GM23338 (cell line): ENCODE measurements at regions not wholly inside any gene's neighbourhood (a gene's known extent, or its start where the extent isn't known, plus 50 kb on each side); places are given as distances from the start of the nearest gene placed in this dataset.

Source experiments
- ATAC-seq: fragments of 200-7000 bp; cut with Tn5 transposase; 3 replicates; pipeline ENCODE4 v1.9.1; 2020
- DNase-seq: peaks from one replicate; pipeline ENCODE4 v3.0.0-alpha.2; 2015; ENCODE audit warnings: low spot score
- H2AFZ ChIP-seq: fragments of 200-600 bp; sonication (generic); 2 replicates; pipeline ENCODE4 v1.8.0; 2016; ENCODE audit warnings: antibody characterized with exemption, mild to moderate bottlenecking, moderate library complexity
- H3F3A ChIP-seq: fragments of 200-600 bp; sonication (generic); replicated peaks from 2 replicates; pipeline ENCODE4 v1.8.0; 2017; ENCODE audit warnings: antibody characterized with exemption, mixed run types, low read depth
- H3K27ac ChIP-seq: fragments of 200-600 bp; sonication (generic); 2 replicates; pipeline ENCODE4 v1.6.1; 2016; ENCODE audit warnings: low read depth
- H3K27me3 ChIP-seq: fragments of 200-600 bp; sonication (generic); 2 replicates; pipeline ENCODE4 v1.8.0; 2016; ENCODE audit warnings: mild to moderate bottlenecking, mixed run types, moderate library complexity; ENCODE audit not compliant: insufficient read depth
- H3K36me3 ChIP-seq: fragments of 200-600 bp; sonication (generic); 2 replicates; pipeline ENCODE4 v1.8.0; 2016; ENCODE audit warnings: mild to moderate bottlenecking; ENCODE audit not compliant: insufficient read depth
- H3K4me1 ChIP-seq: fragments of 200-600 bp; sonication (generic); 2 replicates; pipeline ENCODE4 v1.8.0; 2016; ENCODE audit warnings: mild to moderate bottlenecking, moderate library complexity; ENCODE audit not compliant: insufficient read depth
- H3K4me2 ChIP-seq: fragments of 200-600 bp; sonication (generic); 2 replicates; pipeline ENCODE4 v1.7.1; 2017; ENCODE audit warnings: mixed run types
- H3K4me3 ChIP-seq: fragments of 200-600 bp; sonication (generic); 2 replicates; pipeline ENCODE4 v1.6.1; 2016; ENCODE audit warnings: mixed run types
- H3K79me2 ChIP-seq: fragments of 200-600 bp; sonication (generic); replicated peaks from 2 replicates; pipeline ENCODE4 v1.8.0; 2017; ENCODE audit warnings: mild to moderate bottlenecking; ENCODE audit not compliant: insufficient read depth
- H3K9me2 ChIP-seq: fragments of 200-600 bp; sonication (generic); 2 replicates; pipeline ENCODE4 v1.8.0; 2017; ENCODE audit not compliant: insufficient read depth
- H4K20me1 ChIP-seq: fragments of 200-600 bp; sonication (generic); replicated peaks from 2 replicates; pipeline ENCODE4 v1.8.0; 2017; ENCODE audit warnings: mild to moderate bottlenecking; ENCODE audit not compliant: insufficient read depth
- H3K27ac Mint-ChIP-seq: 2 replicates; pipeline ENCODE4 v1.8.0; 2020; ENCODE audit warnings: inconsistent platforms, mild to moderate bottlenecking, moderate library complexity, mixed read lengths
- H3K27me3 Mint-ChIP-seq: 3 replicates; pipeline ENCODE4 v1.8.0; 2022; ENCODE audit warnings: low read depth, mild to moderate bottlenecking, moderate library complexity, mixed read lengths, inconsistent platforms; ENCODE audit not compliant: insufficient read depth, poor library complexity
- H3K36me3 Mint-ChIP-seq: 3 replicates; pipeline ENCODE4 v1.8.0; 2021; ENCODE audit warnings: low read depth, mild to moderate bottlenecking, inconsistent platforms, moderate library complexity, mixed read lengths
- H3K4me1 Mint-ChIP-seq: 3 replicates; pipeline ENCODE4 v1.8.0; 2020; ENCODE audit warnings: mild to moderate bottlenecking, inconsistent platforms, mixed read lengths
- H3K4me3 Mint-ChIP-seq: 3 replicates; pipeline ENCODE4 v1.8.0; 2021; ENCODE audit warnings: moderate library complexity, mild to moderate bottlenecking, inconsistent platforms, mixed read lengths
- H3K9me3 Mint-ChIP-seq: 3 replicates; pipeline ENCODE4 v1.8.0; 2020; ENCODE audit warnings: moderate library complexity, mild to moderate bottlenecking, inconsistent platforms, mixed read lengths
- CREB1 ChIP-seq: fragments of 250-450 bp; sonication (Bioruptor Pico); IDR thresholded peaks from 2 replicates; pipeline ENCODE4 v1.5.0; 2020; ENCODE audit warnings: low read depth, mild to moderate bottlenecking, moderate library complexity
- CTCF ChIP-seq, 2 experiments: fragments of 200-600 bp in 1 of 2; sonication (generic) in 1 of 2; conservative IDR thresholded peaks; 2 replicates each; pipeline versions ENCODE4 v1.5.1 to v1.6.1; 2016 to 2017; ENCODE audit warnings: antibody characterized with exemption in 2 of 2, low read depth in 2 of 2, mild to moderate bottlenecking in 2 of 2, moderate library complexity in 1 of 2
- EZH2 ChIP-seq: fragments of 200-600 bp; sonication (generic); IDR thresholded peaks from one replicate; pipeline ENCODE4 v1.8.0; 2017; ENCODE audit warnings: antibody characterized with exemption, mild to moderate bottlenecking, low read depth; ENCODE audit not compliant: unreplicated experiment
- EZH2phosphoT487 ChIP-seq: fragments of 200-600 bp; sonication (generic); IDR thresholded peaks from one replicate; pipeline ENCODE4 v1.8.1; 2018; ENCODE audit warnings: antibody characterized with exemption; ENCODE audit not compliant: unreplicated experiment
- JUNB ChIP-seq: IDR thresholded peaks from one replicate; pipeline ENCODE4 v1.6.1; 2016; ENCODE audit warnings: antibody characterized with exemption; ENCODE audit not compliant: unreplicated experiment
- NANOG ChIP-seq: IDR thresholded peaks from 2 replicates; pipeline ENCODE4 v1.6.1; 2016; ENCODE audit warnings: antibody characterized with exemption, borderline replicate concordance
- POLR2AphosphoS5 ChIP-seq: IDR thresholded peaks from 2 replicates; pipeline ENCODE4 v1.6.1; 2016; ENCODE audit warnings: antibody characterized with exemption, low read depth
- STAT1 ChIP-seq: IDR thresholded peaks from one replicate; pipeline ENCODE4 v1.6.1; 2016; ENCODE audit warnings: antibody characterized with exemption; ENCODE audit not compliant: unreplicated experiment
- ZNF114 ChIP-seq: fragments of 250-450 bp; sonication (Bioruptor Pico); IDR thresholded peaks from 2 replicates; pipeline ENCODE4 v1.5.0; 2020; ENCODE audit warnings: mild to moderate bottlenecking, moderate library complexity
- ZNF331 ChIP-seq: fragments of 250-450 bp; sonication (Bioruptor Pico); IDR thresholded peaks from 2 replicates; pipeline ENCODE4 v1.5.0; 2020; ENCODE audit warnings: low read depth, mild to moderate bottlenecking, moderate library complexity
- TF ChIP-seq, protein P1 (sequence below): IDR thresholded peaks from 2 replicates; pipeline ENCODE4 v1.6.1; 2016; ENCODE audit warnings: antibody characterized with exemption
- TF ChIP-seq, protein P2 (sequence below): fragments of 250-450 bp; sonication (Bioruptor Pico); IDR thresholded peaks from 2 replicates; pipeline ENCODE4 v1.5.0; 2020; ENCODE audit warnings: mild to moderate bottlenecking, moderate library complexity

DNA sequence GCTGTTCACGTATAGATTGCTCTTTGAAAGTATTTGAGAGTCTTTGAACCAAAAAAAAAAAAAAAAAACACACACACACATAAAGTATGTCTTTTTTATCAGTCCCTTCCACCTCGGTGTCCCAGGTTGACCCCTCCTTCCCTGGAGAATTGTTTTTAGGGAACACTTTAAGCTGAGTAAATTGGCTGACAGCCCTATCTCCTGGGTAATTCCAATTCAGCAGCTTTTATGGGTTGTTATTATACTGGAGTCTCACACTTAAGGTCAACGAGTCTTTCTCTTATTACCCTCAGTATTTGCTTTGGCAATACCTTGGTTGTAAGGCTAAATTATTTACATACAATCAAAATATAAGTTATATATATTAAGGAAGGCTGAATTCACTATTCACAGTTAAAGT, 69.4 kb downstream of the SLC30A10 start:
- H3K27me3 Mint-ChIP-seq, result peaks cover 1% of the 10 kb centered on the region
- no peaks in the 10 kb centered on the region for H3K27me3 ChIP-seq
- H3K9me3 Mint-ChIP-seq, result peaks cover 24% of the 10 kb centered on the region

DNA sequence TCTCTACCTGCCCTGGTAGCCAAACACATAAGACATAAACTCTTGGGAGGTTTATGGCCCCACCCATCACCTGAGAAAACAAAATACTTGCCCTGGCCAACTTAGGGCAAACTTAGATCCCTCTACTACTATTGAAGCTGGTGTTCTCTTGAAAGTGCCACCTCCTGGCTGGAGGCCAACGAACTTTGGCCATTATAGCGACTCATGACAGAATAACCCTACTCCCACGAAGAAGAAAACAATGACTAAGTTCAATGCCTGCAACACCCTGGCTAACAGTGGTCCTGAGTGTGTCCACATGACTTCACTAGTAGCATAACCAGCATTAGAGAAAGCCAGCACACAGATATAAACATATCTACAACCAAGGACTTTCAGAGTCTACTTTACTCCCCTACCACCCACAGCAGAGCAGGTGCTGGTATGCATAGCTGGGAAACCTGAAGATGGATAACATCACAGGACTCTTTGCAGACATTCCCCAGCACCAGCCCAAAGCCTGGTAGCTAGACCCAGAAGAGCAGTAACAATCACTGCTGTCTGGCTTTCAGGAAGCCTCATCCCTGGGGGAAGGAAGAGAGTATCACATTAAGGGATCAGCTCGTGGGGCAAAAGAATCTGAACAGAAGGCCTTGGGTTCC, 81.0 kb downstream of the SLC30A10 start:
- Histone ChIP-seq H2AFZ (no peak overlapping the region), H4K20me1 (no peaks in the 10 kb centered on the region), H3K4me1 (no peaks in the 10 kb centered on the region), H3K79me2 (no peaks in the 10 kb centered on the region), H3F3A (no peaks in the 10 kb centered on the region), H3K4me2 (no peak overlapping the region), H3K4me3 (no peak overlapping the region), H3K36me3 (no peaks in the 10 kb centered on the region), H3K27me3 (no peaks in the 10 kb centered on the region), H3K9me2 (no peaks in the 10 kb centered on the region), H3K27ac (no peak overlapping the region)
- Mint-ChIP-seq H3K36me3 (no peaks in the 10 kb centered on the region), H3K4me3 (no peak overlapping the region), H3K9me3 (no peaks in the 10 kb centered on the region), H3K27ac (no peak overlapping the region), H3K27me3 (peaks cover 3% of the 10 kb centered on the region), H3K4me1 (no peaks in the 10 kb centered on the region)
- ATAC-seq (no peak), DNase-seq (no peak)
- TF ChIP-seq ZNF114 (CRISPR knock-in tag), result no peak
- TF ChIP-seq POLR2AphosphoS5, result no peak
- TF ChIP-seq, protein P1, sequence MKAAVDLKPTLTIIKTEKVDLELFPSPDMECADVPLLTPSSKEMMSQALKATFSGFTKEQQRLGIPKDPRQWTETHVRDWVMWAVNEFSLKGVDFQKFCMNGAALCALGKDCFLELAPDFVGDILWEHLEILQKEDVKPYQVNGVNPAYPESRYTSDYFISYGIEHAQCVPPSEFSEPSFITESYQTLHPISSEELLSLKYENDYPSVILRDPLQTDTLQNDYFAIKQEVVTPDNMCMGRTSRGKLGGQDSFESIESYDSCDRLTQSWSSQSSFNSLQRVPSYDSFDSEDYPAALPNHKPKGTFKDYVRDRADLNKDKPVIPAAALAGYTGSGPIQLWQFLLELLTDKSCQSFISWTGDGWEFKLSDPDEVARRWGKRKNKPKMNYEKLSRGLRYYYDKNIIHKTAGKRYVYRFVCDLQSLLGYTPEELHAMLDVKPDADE, result no peak
- no peak for TF ChIP-seq STAT1
- TF ChIP-seq, protein P2, sequence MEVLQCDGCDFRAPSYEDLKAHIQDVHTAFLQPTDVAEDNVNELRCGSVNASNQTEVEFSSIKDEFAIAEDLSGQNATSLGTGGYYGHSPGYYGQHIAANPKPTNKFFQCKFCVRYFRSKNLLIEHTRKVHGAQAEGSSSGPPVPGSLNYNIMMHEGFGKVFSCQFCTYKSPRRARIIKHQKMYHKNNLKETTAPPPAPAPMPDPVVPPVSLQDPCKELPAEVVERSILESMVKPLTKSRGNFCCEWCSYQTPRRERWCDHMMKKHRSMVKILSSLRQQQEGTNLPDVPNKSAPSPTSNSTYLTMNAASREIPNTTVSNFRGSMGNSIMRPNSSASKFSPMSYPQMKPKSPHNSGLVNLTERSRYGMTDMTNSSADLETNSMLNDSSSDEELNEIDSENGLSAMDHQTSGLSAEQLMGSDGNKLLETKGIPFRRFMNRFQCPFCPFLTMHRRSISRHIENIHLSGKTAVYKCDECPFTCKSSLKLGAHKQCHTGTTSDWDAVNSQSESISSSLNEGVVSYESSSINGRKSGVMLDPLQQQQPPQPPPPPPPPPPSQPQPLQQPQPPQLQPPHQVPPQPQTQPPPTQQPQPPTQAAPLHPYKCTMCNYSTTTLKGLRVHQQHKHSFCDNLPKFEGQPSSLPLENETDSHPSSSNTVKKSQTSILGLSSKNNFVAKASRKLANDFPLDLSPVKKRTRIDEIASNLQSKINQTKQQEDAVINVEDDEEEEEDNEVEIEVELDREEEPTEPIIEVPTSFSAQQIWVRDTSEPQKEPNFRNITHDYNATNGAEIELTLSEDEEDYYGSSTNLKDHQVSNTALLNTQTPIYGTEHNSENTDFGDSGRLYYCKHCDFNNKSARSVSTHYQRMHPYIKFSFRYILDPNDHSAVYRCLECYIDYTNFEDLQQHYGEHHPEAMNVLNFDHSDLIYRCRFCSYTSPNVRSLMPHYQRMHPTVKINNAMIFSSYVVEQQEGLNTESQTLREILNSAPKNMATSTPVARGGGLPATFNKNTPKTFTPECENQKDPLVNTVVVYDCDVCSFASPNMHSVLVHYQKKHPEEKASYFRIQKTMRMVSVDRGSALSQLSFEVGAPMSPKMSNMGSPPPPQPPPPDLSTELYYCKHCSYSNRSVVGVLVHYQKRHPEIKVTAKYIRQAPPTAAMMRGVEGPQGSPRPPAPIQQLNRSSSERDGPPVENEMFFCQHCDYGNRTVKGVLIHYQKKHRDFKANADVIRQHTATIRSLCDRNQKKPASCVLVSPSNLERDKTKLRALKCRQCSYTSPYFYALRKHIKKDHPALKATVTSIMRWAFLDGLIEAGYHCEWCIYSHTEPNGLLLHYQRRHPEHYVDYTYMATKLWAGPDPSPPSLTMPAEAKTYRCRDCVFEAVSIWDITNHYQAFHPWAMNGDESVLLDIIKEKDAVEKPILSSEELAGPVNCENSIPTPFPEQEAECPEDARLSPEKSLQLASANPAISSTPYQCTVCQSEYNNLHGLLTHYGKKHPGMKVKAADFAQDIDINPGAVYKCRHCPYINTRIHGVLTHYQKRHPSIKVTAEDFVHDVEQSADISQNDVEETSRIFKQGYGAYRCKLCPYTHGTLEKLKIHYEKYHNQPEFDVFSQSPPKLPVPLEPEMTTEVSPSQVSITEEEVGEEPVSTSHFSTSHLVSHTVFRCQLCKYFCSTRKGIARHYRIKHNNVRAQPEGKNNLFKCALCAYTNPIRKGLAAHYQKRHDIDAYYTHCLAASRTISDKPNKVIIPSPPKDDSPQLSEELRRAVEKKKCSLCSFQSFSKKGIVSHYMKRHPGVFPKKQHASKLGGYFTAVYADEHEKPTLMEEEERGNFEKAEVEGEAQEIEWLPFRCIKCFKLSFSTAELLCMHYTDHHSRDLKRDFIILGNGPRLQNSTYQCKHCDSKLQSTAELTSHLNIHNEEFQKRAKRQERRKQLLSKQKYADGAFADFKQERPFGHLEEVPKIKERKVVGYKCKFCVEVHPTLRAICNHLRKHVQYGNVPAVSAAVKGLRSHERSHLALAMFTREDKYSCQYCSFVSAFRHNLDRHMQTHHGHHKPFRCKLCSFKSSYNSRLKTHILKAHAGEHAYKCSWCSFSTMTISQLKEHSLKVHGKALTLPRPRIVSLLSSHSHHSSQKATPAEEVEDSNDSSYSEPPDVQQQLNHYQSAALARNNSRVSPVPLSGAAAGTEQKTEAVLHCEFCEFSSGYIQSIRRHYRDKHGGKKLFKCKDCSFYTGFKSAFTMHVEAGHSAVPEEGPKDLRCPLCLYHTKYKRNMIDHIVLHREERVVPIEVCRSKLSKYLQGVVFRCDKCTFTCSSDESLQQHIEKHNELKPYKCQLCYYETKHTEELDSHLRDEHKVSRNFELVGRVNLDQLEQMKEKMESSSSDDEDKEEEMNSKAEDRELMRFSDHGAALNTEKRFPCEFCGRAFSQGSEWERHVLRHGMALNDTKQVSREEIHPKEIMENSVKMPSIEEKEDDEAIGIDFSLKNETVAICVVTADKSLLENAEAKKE (CRISPR knock-in tag), result no peak
- no peak for TF ChIP-seq CTCF (conservative IDR thresholded peaks at IDR 0.05; ENCODE audit: low read depth in 2 of 2)
- TF ChIP-seq CREB1 (CRISPR knock-in tag), result no peak
- TF ChIP-seq EZH2phosphoT487, result no peak
- no peak for TF ChIP-seq NANOG

More for the DNA sequence above, 69.4 kb downstream of the SLC30A10 start:
- no peak overlapping the region for H3K27ac Mint-ChIP-seq
- TF ChIP-seq POLR2AphosphoS5 (no peak), EZH2 (no peak), EZH2phosphoT487 (no peak), ZNF331 (CRISPR knock-in tag) (no peak), JUNB (no peak), CREB1 (CRISPR knock-in tag) (no peak)
- TF ChIP-seq, protein P1, result no peak
- Histone ChIP-seq H3F3A (no peaks in the 10 kb centered on the region), H4K20me1 (no peaks in the 10 kb centered on the region), H3K79me2 (no peaks in the 10 kb centered on the region), H3K4me3 (no peak overlapping the region), H3K4me1 (no peaks in the 10 kb centered on the region), H3K9me2 (no peaks in the 10 kb centered on the region), H2AFZ (no peak overlapping the region), H3K4me2 (no peak overlapping the region), H3K36me3 (no peaks in the 10 kb centered on the region), H3K27ac (no peak overlapping the region)
- ATAC-seq, result no peak
- no peak overlapping the region for H3K4me3 Mint-ChIP-seq
- DNase-seq, result no peak
- H3K4me1 Mint-ChIP-seq, result no peaks in the 10 kb centered on the region
- peaks cover 11% of the 10 kb centered on the region; the same call in 2 of the 3 replicates for H3K36me3 Mint-ChIP-seq
